DND-41 (cell line): ENCODE measurements at regions not wholly inside any gene's neighbourhood (a gene's known extent, or its start where the extent isn't known, plus 50 kb on each side); places are given as distances from the start of the nearest gene placed in this dataset.

ENCODE experiments used
- ATAC-seq: fragments of 200-7000 bp; cut with Tn5 transposase; 3 replicates; pipeline ENCODE4 v1.9.1; 2021; ENCODE audit warnings: low read depth; ENCODE audit not compliant: insufficient read depth
- DNase-seq: peaks from one replicate; pipeline ENCODE4 v3.0.0-alpha.2; 2020
- H2AFZ ChIP-seq: 2 replicates; pipeline ENCODE4 v1.6.0; 2012; ENCODE audit warnings: low read depth, low read length
- H3K27ac ChIP-seq: 2 replicates; pipeline ENCODE4 v1.5.1; 2012; ENCODE audit warnings: low read length, inconsistent platforms
- H3K27me3 ChIP-seq: fragments of 200-600 bp; sonication (generic); 2 replicates; pipeline ENCODE4 v1.6.0; 2012; ENCODE audit warnings: low read length, mild to moderate bottlenecking, inconsistent platforms; ENCODE audit not compliant: insufficient read depth, poor library complexity
- H3K36me3 ChIP-seq: 2 replicates; pipeline ENCODE4 v1.5.1; 2012; ENCODE audit warnings: low read length, inconsistent platforms; ENCODE audit not compliant: insufficient read depth
- H3K4me1 ChIP-seq: 2 replicates; pipeline ENCODE4 v1.5.1; 2012; ENCODE audit warnings: mild to moderate bottlenecking, low read length; ENCODE audit not compliant: insufficient read depth
- H3K4me2 ChIP-seq: 2 replicates; pipeline ENCODE4 v1.6.0; 2012; ENCODE audit warnings: mild to moderate bottlenecking, moderate library complexity, low read length, inconsistent platforms; ENCODE audit not compliant: insufficient read depth
- H3K4me3 ChIP-seq, 2 experiments: fragments of 200-600 bp in 1 of 2; shearing (Covaris generic) in 1 of 2; 2 replicates each; pipeline ENCODE4 v1.5.1; 2012 to 2016; ENCODE audit warnings: inconsistent platforms in 2 of 2, low read length in 2 of 2, mild to moderate bottlenecking in 2 of 2, low read depth in 1 of 2, moderate library complexity in 1 of 2
- H3K79me2 ChIP-seq: 2 replicates; pipeline ENCODE4 v1.6.0; 2012; ENCODE audit warnings: low read length, inconsistent platforms; ENCODE audit not compliant: insufficient read depth
- H3K9ac ChIP-seq: 2 replicates; pipeline ENCODE4 v1.6.0; 2012; ENCODE audit warnings: low read depth, mild to moderate bottlenecking, inconsistent platforms, low read length, moderate library complexity
- H3K9me3 ChIP-seq: 2 replicates; pipeline ENCODE4 v1.5.1; 2012; ENCODE audit warnings: low read length, moderate library complexity, mild to moderate bottlenecking, inconsistent platforms; ENCODE audit not compliant: insufficient read depth, severe bottlenecking
- H4K20me1 ChIP-seq: 2 replicates; pipeline ENCODE4 v1.6.0; 2012; ENCODE audit warnings: low read length; ENCODE audit not compliant: insufficient read depth
- EZH2 ChIP-seq: IDR thresholded peaks from 3 replicates; pipeline ENCODE4 v1.6.1; 2012; ENCODE audit warnings: borderline replicate concordance, low read depth, mild to moderate bottlenecking, moderate library complexity, low read length, inconsistent platforms; ENCODE audit not compliant: severe bottlenecking
- TF ChIP-seq, protein P1 (sequence below): IDR thresholded peaks from 2 replicates; pipeline ENCODE4 v1.5.1; 2012; ENCODE audit warnings: borderline replicate concordance, low read length, moderate library complexity, mild to moderate bottlenecking; ENCODE audit not compliant: poor library complexity, severe bottlenecking; ENCODE audit errors: extremely low read depth

DNA sequence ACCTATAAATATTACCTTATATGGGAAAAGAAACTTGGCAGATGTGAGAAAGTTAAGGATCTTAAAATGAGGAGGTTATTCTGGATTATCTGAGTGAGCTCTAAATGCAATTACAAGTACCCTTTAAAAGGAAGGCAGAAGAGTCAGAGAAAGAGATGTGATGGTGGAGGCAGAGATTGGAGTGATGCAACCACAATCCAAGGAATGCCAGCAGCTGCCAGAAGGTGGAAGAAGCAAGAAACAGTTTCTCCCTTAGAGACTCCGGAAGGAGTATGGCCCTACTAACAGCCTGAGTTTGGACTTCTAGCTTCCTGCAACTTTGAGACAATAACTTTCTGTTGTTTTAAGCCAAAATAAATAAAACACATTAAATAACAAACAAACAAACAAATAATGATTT lies 108.7 kb upstream of the PRLR start:
- no peak for TF ChIP-seq EZH2
- TF ChIP-seq, protein P1, sequence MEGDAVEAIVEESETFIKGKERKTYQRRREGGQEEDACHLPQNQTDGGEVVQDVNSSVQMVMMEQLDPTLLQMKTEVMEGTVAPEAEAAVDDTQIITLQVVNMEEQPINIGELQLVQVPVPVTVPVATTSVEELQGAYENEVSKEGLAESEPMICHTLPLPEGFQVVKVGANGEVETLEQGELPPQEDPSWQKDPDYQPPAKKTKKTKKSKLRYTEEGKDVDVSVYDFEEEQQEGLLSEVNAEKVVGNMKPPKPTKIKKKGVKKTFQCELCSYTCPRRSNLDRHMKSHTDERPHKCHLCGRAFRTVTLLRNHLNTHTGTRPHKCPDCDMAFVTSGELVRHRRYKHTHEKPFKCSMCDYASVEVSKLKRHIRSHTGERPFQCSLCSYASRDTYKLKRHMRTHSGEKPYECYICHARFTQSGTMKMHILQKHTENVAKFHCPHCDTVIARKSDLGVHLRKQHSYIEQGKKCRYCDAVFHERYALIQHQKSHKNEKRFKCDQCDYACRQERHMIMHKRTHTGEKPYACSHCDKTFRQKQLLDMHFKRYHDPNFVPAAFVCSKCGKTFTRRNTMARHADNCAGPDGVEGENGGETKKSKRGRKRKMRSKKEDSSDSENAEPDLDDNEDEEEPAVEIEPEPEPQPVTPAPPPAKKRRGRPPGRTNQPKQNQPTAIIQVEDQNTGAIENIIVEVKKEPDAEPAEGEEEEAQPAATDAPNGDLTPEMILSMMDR: no peak
- Histone ChIP-seq H3K9ac (no peak overlapping the region), H3K4me2 (no peak overlapping the region), H3K36me3 (no peaks in the 10 kb centered on the region), H4K20me1 (no peaks in the 10 kb centered on the region), H3K4me3 (no peak overlapping the region), H3K4me1 (no peaks in the 10 kb centered on the region), H3K27me3 (no peaks in the 10 kb centered on the region), H3K9me3 (no peaks in the 10 kb centered on the region), H3K27ac (no peak overlapping the region), H2AFZ (no peak overlapping the region), H3K79me2 (no peaks in the 10 kb centered on the region)
- no peak for ATAC-seq
- no peak for DNase-seq

- TF ChIP-seq, protein P1: no peak
- TF ChIP-seq EZH2: no peak
- H3K36me3 ChIP-seq: no peaks in the 10 kb centered on the region
- H3K9ac ChIP-seq: no peak overlapping the region
- H2AFZ ChIP-seq: no peak overlapping the region
- no peaks in the 10 kb centered on the region for H3K79me2 ChIP-seq
- H4K20me1 ChIP-seq: no peaks in the 10 kb centered on the region
- H3K27me3 ChIP-seq: no peaks in the 10 kb centered on the region
- no peak for ATAC-seq
- no peaks in the 10 kb centered on the region for H3K4me1 ChIP-seq
- H3K4me3 ChIP-seq: no peak overlapping the region
- DNase-seq: no peak
- H3K27ac ChIP-seq: no peak overlapping the region
- H3K9me3 ChIP-seq: no peaks in the 10 kb centered on the region
- H3K4me2 ChIP-seq: no peak overlapping the region
These were observed 107.8 kb upstream of the PRLR start for GRCh38 chr5:35338157-35338453.

DNA sequence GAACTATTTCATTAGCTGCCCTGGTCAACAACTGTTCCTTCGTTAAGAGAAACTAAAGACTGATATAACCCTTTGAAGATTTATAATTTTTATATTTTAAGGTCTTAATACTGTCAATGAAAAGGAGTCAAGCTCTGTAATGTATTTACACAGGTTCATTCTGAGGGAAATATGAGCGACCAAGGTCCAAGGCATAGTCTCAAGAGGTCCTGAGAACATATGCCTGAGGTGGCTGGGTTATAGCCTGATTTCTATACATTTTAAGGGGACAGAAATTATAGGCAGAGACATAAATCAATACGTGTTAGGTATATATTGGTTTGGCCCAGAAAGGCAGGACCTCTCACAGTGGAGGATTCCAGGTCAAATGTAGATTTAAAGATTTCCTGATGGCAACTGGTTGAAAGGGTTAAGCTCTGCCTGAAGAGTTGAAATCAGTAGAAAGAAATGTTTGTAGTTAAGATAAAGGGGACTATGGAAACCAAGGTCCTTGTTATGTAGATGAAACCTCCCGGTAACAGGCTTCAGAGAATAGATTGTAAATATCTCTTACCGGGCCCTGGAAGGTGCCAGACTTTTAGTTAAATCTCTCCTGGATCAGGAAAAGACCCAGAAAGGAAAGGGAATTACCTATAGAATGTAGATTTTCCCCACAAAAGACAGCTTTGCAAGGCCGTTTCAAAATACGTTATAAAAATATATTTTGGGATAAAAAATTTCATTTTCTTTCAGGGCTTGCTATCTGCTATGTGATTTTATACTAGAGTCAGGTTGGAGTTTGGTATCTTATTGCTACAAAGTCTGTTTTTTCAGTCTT lies 107.3 kb upstream of the PRLR start:
- TF ChIP-seq EZH2: no peak
- TF ChIP-seq, protein P1: no peak
- ATAC-seq: no peak
- no peaks in the 10 kb centered on the region for H4K20me1 ChIP-seq
- H3K9me3 ChIP-seq: no peaks in the 10 kb centered on the region
- H2AFZ ChIP-seq: no peak overlapping the region
- no peak overlapping the region for H3K4me2 ChIP-seq
- H3K36me3 ChIP-seq: no peaks in the 10 kb centered on the region
- H3K4me1 ChIP-seq: no peaks in the 10 kb centered on the region
- no peaks in the 10 kb centered on the region for H3K27me3 ChIP-seq
- no peak for DNase-seq
- no peak overlapping the region for H3K27ac ChIP-seq
- no peak overlapping the region for H3K4me3 ChIP-seq
- no peak overlapping the region for H3K9ac ChIP-seq
- no peaks in the 10 kb centered on the region for H3K79me2 ChIP-seq
